Osteoblast (primary cell): ENCODE measurements at regions not wholly inside any gene's neighbourhood (a gene's known extent, or its start where the extent isn't known, plus 50 kb on each side); places are given as distances from the start of the nearest gene placed in this dataset.

ENCODE experiments used
- DNase-seq: peaks from one replicate; pipeline ENCODE4 v3.0.0; 2011; ENCODE audit warnings: low spot score, mixed read lengths; ENCODE audit not compliant: insufficient read length; ENCODE audit errors: missing footprints
- H2AFZ ChIP-seq: 2 replicates; pipeline ENCODE4 v1.6.0; 2011; ENCODE audit warnings: mild to moderate bottlenecking, low read length
- H3K27ac ChIP-seq: 2 replicates; pipeline ENCODE4 v1.5.1; 2011; ENCODE audit warnings: mild to moderate bottlenecking, low read depth, low read length, moderate library complexity
- H3K27me3 ChIP-seq: 2 replicates; pipeline ENCODE4 v1.6.0; 2012; ENCODE audit warnings: mild to moderate bottlenecking, control low read depth, inconsistent platforms, low read length, moderate library complexity; ENCODE audit not compliant: insufficient read depth
- H3K36me3 ChIP-seq: 2 replicates; pipeline ENCODE4 v1.5.1; 2011; ENCODE audit warnings: mild to moderate bottlenecking, low read length, control low read depth, moderate library complexity; ENCODE audit not compliant: insufficient read depth
- H3K4me1 ChIP-seq: 2 replicates; pipeline ENCODE4 v1.5.1; 2011; ENCODE audit warnings: mild to moderate bottlenecking, low read length, control low read depth, moderate library complexity; ENCODE audit not compliant: insufficient read depth
- H3K4me2 ChIP-seq: 2 replicates; pipeline ENCODE4 v1.6.0; 2011; ENCODE audit warnings: mild to moderate bottlenecking, low read length; ENCODE audit not compliant: insufficient read depth
- H3K4me3 ChIP-seq: fragments of 200-600 bp; sonication (generic); 3 replicates; pipeline ENCODE4 v1.5.1; 2012; ENCODE audit warnings: mild to moderate bottlenecking, low read length, inconsistent platforms; ENCODE audit not compliant: insufficient read depth
- H3K79me2 ChIP-seq: 2 replicates; pipeline ENCODE4 v1.6.0; 2012; ENCODE audit warnings: mild to moderate bottlenecking, low read length, control low read depth, inconsistent platforms; ENCODE audit not compliant: insufficient read depth
- H3K9me3 ChIP-seq: 2 replicates; pipeline ENCODE4 v1.5.1; 2011; ENCODE audit warnings: low read depth, low read length, control low read depth
- H4K20me1 ChIP-seq: 2 replicates; pipeline ENCODE4 v1.6.0; 2012; ENCODE audit warnings: mild to moderate bottlenecking, low read length, control low read depth; ENCODE audit not compliant: insufficient read depth
- CTCF ChIP-seq: IDR thresholded peaks from 2 replicates; pipeline ENCODE4 v1.5.1; 2011; ENCODE audit warnings: mild to moderate bottlenecking, low read depth, low read length, moderate library complexity; ENCODE audit errors: extremely low read depth

DNA sequence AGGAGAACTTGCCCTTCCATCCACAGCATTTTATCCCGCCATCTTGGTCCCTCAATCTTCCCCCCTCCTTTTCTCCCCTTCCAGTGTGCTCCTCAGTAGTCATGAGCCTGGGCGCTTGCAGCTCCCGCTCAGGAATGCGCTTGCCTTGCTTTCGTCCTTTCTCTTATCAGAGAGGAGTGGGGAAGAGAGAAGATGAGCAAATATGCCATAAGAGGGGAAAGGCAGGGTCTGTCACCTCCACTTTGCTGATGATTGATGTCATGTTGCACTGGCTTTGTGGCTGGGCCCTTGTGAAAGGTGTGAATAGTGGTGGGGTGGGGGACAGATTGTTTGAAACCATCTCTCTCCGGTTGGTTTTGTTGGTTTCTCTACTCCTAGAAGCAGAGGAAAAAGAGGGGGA, 569.3 kb downstream of the TNS1 start:
- no peak for DNase-seq
- no peaks in the 10 kb centered on the region for H3K36me3 ChIP-seq
- no peaks in the 10 kb centered on the region for H4K20me1 ChIP-seq
- H3K4me3 ChIP-seq, result no peak overlapping the region
- H3K9me3 ChIP-seq, result no peaks in the 10 kb centered on the region
- no peak overlapping the region for H3K4me2 ChIP-seq
- peak overlapping the region; percentile 28 for H2AFZ ChIP-seq
- H3K4me1 ChIP-seq, result peaks cover 19% of the 10 kb centered on the region
- no peak overlapping the region for H3K27ac ChIP-seq
- no peaks in the 10 kb centered on the region for H3K79me2 ChIP-seq
- no peak for TF ChIP-seq CTCF
- H3K27me3 ChIP-seq, result no peaks in the 10 kb centered on the region

DNA sequence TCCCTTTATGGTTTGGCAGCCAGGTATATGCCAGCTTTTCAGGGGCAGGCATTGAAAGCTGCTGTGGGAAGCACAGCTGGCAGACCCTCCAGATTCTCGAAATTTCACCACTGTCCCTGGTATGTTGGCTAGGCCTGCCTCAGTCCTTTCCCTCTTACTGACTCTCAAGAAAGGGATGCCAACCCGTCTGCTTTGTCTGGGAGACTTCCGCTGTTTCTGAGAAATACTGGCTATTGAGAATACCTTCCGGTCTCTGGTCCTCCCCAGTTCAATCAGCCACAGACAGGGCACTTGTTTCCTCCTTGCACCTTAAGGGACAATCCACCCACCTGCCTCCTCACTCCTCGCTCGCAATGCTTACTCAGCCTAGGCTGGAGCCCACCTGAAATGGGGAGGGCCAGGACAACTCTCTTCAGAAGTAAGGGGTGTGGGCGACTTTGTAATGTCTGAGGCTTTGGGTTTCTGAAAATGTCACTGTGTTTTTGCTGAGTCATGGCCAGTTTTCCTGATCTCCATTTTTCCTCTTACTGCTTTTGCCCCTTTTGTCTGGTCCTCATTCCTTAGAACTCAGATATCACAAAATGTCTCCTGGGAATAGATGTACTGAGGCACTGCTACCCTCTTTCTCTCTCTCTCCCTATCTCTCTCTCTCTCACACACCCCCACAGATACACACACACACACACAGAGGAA, 571.1 kb downstream of the TNS1 start:
- no peak for DNase-seq
- Histone ChIP-seq H3K9me3 (no peaks in the 10 kb centered on the region), H3K36me3 (no peaks in the 10 kb centered on the region), H2AFZ (peak overlapping the region; percentile 47), H4K20me1 (no peaks in the 10 kb centered on the region), H3K4me1 (peaks cover 19% of the 10 kb centered on the region), H3K27me3 (no peaks in the 10 kb centered on the region), H3K4me2 (no peak overlapping the region), H3K79me2 (no peaks in the 10 kb centered on the region), H3K4me3 (no peak overlapping the region), H3K27ac (peak overlapping the region; percentile 2)
- no peak for TF ChIP-seq CTCF

GRCh38 chr2:217430916-217431576, 571.2 kb upstream of the TNP1 start:
- H3K36me3 ChIP-seq, result no peaks in the 10 kb centered on the region
- H3K4me3 ChIP-seq, result no peak overlapping the region
- H3K4me2 ChIP-seq, result no peak overlapping the region
- H3K27ac ChIP-seq, result no peak overlapping the region
- H3K27me3 ChIP-seq, result no peaks in the 10 kb centered on the region
- no peak for DNase-seq
- H4K20me1 ChIP-seq, result no peaks in the 10 kb centered on the region
- H2AFZ ChIP-seq, result peak overlapping the region; percentile 47
- H3K9me3 ChIP-seq, result no peaks in the 10 kb centered on the region
- H3K79me2 ChIP-seq, result no peaks in the 10 kb centered on the region
- H3K4me1 ChIP-seq, result peaks cover 19% of the 10 kb centered on the region
- no peak for TF ChIP-seq CTCF

- peaks cover 19% of the 10 kb centered on the region for H3K4me1 ChIP-seq
- H2AFZ ChIP-seq, result no peak overlapping the region
- H3K36me3 ChIP-seq, result no peaks in the 10 kb centered on the region
- no peaks in the 10 kb centered on the region for H3K79me2 ChIP-seq
- TF ChIP-seq CTCF, result no peak
- no peak overlapping the region for H3K4me2 ChIP-seq
- H3K27ac ChIP-seq, result no peak overlapping the region
- no peak for DNase-seq
- no peak overlapping the region for H3K4me3 ChIP-seq
- no peaks in the 10 kb centered on the region for H3K27me3 ChIP-seq
- H3K9me3 ChIP-seq, result no peaks in the 10 kb centered on the region
- no peaks in the 10 kb centered on the region for H4K20me1 ChIP-seq
Measured at GRCh38 chr2:217429981-217430500, 570.2 kb upstream of the TNP1 start.
